GM06990 (cell line): ENCODE measurements at regions not wholly inside any gene's neighbourhood (a gene's known extent, or its start where the extent isn't known, plus 50 kb on each side); places are given as distances from the start of the nearest gene placed in this dataset.

Experiments
- DNase-seq: peaks from one replicate; pipeline ENCODE4 v3.0.0-alpha.2; 2011; ENCODE audit not compliant: insufficient read length; ENCODE audit errors: extremely low read depth
- H3K27me3 ChIP-seq: replicated peaks from 2 replicates; pipeline ENCODE4 v1.6.0; 2011; ENCODE audit warnings: low read length; ENCODE audit not compliant: control insufficient read depth, insufficient read depth
- H3K36me3 ChIP-seq: 2 replicates; pipeline ENCODE4 v1.5.1; 2011; ENCODE audit warnings: low read length; ENCODE audit not compliant: control insufficient read depth, insufficient read depth
- H3K4me3 ChIP-seq: replicated peaks from 2 replicates; pipeline ENCODE4 v1.5.1; 2011; ENCODE audit warnings: low read depth, mild to moderate bottlenecking, control low read depth, low read length
- TF ChIP-seq, protein P1 (sequence below): IDR thresholded peaks from 2 replicates; pipeline ENCODE4 v1.5.1; 2011; ENCODE audit warnings: low read length, control low read depth, mild to moderate bottlenecking, inconsistent platforms; ENCODE audit not compliant: insufficient read depth, poor library complexity, severe bottlenecking

DNA sequence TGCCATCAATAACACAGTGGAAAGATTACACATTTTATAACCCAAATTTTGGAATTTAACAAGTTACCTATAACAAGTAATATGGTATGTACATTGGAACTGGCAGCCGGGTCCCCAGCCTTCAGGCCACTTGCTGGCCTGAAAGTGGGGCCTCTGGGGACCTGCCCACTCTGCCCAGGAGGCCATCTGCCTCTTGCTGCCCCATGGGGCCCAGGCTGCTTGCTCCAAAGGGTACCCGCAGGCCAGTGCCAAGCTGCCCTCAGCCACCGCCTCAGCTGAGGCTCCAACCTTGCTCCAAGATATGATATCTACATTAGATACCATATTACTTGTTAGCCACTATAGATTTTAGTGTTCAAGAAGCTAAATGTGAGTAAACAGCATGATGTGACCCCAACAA, 120.8 kb upstream of the TMEFF2 start:
- no peak overlapping the region for H3K4me3 ChIP-seq
- TF ChIP-seq, protein P1, sequence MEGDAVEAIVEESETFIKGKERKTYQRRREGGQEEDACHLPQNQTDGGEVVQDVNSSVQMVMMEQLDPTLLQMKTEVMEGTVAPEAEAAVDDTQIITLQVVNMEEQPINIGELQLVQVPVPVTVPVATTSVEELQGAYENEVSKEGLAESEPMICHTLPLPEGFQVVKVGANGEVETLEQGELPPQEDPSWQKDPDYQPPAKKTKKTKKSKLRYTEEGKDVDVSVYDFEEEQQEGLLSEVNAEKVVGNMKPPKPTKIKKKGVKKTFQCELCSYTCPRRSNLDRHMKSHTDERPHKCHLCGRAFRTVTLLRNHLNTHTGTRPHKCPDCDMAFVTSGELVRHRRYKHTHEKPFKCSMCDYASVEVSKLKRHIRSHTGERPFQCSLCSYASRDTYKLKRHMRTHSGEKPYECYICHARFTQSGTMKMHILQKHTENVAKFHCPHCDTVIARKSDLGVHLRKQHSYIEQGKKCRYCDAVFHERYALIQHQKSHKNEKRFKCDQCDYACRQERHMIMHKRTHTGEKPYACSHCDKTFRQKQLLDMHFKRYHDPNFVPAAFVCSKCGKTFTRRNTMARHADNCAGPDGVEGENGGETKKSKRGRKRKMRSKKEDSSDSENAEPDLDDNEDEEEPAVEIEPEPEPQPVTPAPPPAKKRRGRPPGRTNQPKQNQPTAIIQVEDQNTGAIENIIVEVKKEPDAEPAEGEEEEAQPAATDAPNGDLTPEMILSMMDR = no peak
- DNase-seq = no peak
- H3K27me3 ChIP-seq = no peaks in the 10 kb centered on the region
- no peaks in the 10 kb centered on the region for H3K36me3 ChIP-seq

DNA sequence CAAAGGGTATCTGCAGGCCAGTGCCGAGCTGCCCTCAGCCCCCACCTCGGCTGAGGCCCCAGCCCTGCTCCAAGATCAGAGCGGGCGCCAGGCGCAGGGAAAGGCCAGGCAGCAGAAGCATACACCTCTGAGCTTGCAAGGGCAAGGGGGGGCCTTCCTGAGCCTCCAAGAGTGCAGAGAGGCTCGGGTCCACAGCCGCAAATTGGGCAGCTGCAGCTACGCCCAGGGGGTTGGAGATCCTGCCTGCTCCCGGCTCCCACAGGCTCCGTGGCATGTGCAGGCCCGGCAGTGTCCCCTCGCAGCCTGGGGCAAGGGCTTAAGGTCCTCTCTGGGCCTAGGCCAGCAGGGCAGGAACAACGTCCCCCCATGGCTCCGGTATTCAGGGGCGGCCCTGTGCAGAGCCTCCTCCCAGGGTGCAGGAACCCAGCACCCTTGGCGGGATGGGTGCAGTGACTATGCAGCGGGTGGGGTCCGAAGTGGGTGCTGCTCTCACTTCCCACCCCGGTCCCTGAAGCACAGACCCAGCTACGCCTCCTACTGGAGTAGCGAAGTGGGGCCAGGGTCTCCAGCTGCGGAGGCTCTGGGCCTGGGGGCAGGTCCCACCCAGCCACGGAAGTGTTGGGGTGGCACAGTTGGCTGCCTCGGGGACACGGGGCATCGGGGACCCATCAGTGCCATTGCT, 120.2 kb upstream of the TMEFF2 start:
- Histone ChIP-seq H3K27me3 (no peaks in the 10 kb centered on the region), H3K36me3 (no peaks in the 10 kb centered on the region), H3K4me3 (no peak overlapping the region)
- TF ChIP-seq, protein P1 = no peak
- no peak for DNase-seq

DNA sequence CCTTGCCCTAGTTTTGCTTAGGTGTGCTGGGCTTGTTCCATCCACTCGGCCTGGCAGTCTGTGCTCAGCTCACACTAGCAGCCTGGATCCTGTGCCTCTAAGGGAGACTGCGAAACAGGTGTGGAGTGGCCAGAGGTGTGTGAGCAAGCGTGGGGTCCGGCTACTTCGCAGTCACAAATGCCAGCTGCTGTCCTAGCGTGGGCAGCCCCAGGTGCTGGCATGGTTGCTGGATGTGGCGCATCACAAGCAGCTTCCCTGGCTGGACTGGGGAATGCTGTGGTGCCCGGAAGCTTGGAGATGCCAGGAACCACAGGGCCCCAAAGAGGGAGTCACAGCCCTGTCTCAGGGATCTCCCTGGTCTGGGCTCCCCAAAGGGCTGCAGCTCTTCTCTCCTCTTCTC, 119.0 kb upstream of the TMEFF2 start:
- Histone ChIP-seq H3K36me3 (no peaks in the 10 kb centered on the region), H3K27me3 (no peaks in the 10 kb centered on the region), H3K4me3 (no peak overlapping the region)
- DNase-seq = no peak
- TF ChIP-seq, protein P1 = no peak

DNA sequence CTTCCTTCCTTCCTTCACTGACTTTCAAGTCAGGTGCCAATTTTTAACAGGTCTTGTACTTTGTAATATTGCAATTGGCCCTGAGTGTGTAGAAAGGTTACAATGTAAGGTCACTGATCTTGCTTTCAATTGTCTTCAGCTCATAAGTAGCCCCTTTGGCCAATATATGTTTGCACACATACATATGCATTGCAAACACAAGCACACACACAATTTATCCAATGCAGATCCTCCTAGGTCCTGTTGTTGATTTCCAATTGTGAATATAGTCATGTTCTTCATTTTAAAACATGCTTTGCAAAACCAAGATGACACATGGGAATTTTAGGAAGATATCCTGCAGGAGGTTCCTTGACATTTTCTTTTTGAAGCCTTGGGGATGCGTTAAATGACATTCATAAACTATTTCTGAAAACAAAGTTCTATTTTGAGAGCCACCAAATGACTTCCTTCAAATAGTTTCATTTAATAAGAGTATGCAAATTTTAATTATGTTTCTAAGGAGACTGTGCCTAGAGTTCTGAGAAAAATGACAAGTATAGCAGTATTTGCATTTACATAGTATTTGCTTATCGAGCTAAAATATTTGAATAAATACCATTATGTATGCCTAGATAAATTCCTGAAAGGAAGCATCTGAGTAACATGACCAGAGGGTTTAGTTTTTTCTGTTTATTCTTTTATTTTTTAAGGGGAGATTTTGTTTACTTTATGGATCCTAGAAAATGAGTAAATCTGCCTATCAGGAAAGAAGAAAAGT, 117.1 kb upstream of the TMEFF2 start:
- no peak for DNase-seq
- no peak overlapping the region for H3K4me3 ChIP-seq
- no peaks in the 10 kb centered on the region for H3K36me3 ChIP-seq
- TF ChIP-seq, protein P1 = no peak
- H3K27me3 ChIP-seq = no peaks in the 10 kb centered on the region

DNA sequence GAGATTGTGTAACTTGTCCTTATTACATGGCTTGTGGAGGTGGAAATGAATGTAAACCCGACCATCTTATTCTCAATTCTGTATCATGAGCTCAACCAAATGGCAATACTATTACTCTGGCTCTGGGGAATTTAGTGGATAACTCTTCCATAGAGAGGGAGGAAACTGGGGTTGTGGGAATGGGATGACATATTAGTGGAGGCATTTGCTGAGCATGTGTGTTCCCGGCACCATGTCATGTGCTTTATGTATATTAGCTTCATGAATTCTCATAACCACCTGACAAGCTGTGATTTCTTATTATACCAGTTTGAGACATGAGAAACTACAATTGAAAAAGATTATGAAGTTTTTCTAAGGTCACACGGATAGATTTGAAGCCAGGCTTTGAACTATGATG, 112.8 kb upstream of the TMEFF2 start:
- H3K36me3 ChIP-seq = no peaks in the 10 kb centered on the region
- no peak for DNase-seq
- no peaks in the 10 kb centered on the region for H3K27me3 ChIP-seq
- TF ChIP-seq, protein P1 = no peak
- no peak overlapping the region for H3K4me3 ChIP-seq

DNA sequence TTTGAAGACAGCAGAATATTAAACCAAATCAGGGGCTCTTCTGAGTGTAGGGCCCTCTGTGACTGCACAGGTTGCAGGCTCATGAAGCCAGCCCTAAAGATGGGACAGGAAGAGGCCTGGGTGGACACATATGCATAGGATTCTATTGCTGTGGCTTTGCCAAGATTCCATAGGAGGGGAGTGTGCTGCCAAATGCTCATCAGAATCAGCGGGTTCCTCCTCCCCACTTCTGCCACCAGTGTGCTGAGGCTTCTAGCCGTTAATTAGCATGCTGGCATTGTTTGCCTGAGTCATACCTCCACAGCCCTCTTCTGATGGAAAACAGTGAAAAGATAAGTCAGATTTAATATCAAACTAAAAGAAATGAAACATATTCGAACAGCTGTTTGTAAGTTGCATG, 103.9 kb upstream of the TMEFF2 start:
- Histone ChIP-seq H3K27me3 (no peaks in the 10 kb centered on the region), H3K36me3 (no peaks in the 10 kb centered on the region), H3K4me3 (no peak overlapping the region)
- TF ChIP-seq, protein P1 = no peak
- no peak for DNase-seq
